ENCODE measurements at regions not wholly inside any gene's neighbourhood (a gene's known extent, or its start where the extent isn't known, plus 50 kb on each side); places are given as distances from the start of the nearest gene placed in this dataset.

DNA sequence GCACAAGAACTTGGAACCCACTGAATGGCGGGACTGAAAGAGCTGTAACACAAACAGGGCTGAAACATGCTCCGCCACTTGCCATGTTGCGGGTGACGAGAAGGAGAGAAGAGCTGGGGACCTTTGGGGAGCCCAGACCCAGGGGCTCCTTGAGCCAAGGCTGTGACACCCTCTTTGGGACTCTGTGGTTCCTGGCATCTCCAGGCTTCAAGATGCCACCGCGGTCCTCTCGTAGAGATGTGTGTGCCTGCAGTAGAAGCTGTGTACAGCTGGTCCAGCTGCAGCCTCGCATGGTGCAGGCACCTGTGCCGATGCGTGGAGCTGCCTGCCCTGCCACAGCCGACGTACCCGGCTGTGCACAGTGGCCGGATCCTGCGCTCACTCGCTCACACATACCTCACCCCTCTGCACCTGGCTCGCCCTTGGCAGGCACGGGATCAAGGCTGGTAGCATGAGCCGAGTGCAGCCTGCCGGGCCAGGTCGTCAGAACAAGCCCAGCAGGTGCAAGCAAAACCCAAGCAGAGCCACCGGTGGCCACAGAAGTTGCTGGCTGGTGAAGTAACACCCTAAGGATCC, 1385.8 kb downstream of the PCDH9 start:
- FAIRE-seq (no peak), ATAC-seq (no peak; the same call in 2 of the 3 replicates), DNase-seq (ENCODE audit: low spot score) (no peak)
- no peaks in the 10 kb centered on the region for H3K27me3 ChIP-seq (ENCODE audit: control insufficient read depth in 1 of 2, insufficient read depth in 2 of 2, low read length in 2 of 2)
- no TSS peak for BruUV-seq (replicated peaks)
- H3K4me1 ChIP-seq (ENCODE audit: insufficient read depth, low read length), result no peaks in the 10 kb centered on the region
- H3K9me3 ChIP-seq (ENCODE audit: low read length), result no peaks in the 10 kb centered on the region
- H3K4me3 ChIP-seq (replicated peaks in 1 of 3; ENCODE audit: insufficient read depth in 1 of 3, low read depth in 2 of 3, low read length in 3 of 3), result no peak overlapping the region
- no peaks in the 10 kb centered on the region for H4K20me1 ChIP-seq (ENCODE audit: insufficient read depth, low read length)
- no peaks in the 10 kb centered on the region for H3K79me2 ChIP-seq (ENCODE audit: insufficient read depth, low read length)
- H3K27ac ChIP-seq (ENCODE audit: extremely low read length, insufficient read depth, low read length), result no peak overlapping the region
- H2AFZ ChIP-seq (ENCODE audit: low read length), result no peak overlapping the region
- ChIA-PET CTCF (ENCODE audit: low intra/inter-chr PET ratio, low total read pairs) (no interaction called here), POLR2A (no interaction called here)
- no peak overlapping the region for H3K4me2 ChIP-seq (ENCODE audit: low read depth, low read length)
- in situ Hi-C loops (cut with HindIII; ENCODE audit: extremely low pct_ligation_motif_present, low pct_unique_long_range_greater_than_20kb), result no loop called here
- no peak overlapping the region for H3K9ac ChIP-seq (ENCODE audit: insufficient read depth, low read depth, low read length)
- no peaks in the 10 kb centered on the region for H3K36me3 ChIP-seq (replicated peaks in 1 of 2; ENCODE audit: control insufficient read depth in 1 of 2, insufficient read depth in 2 of 2, low read length in 2 of 2)
- TF ChIP-seq SCMH1 (CRISPR knock-in tag; IDR thresholded peaks at IDR 0.05; ENCODE audit: borderline replicate concordance), result no peak
- TF ChIP-seq YEATS2 (CRISPR knock-in tag; IDR thresholded peaks at IDR 0.05; ENCODE audit: borderline replicate concordance), result no peak
- TF ChIP-seq ZNF446 (CRISPR knock-in tag; IDR thresholded peaks at IDR 0.05), result no peak
- no peak for TF ChIP-seq ZNF17 (CRISPR knock-in tag; IDR thresholded peaks at IDR 0.05)
- no peak for TF ChIP-seq PCBP2 (optimal IDR thresholded peaks at IDR 0.05; ENCODE audit: low read depth, low read length, poor library complexity, severe bottlenecking)
- TF ChIP-seq ONECUT2 (CRISPR knock-in tag; IDR thresholded peaks at IDR 0.05), result no peak
- no peak for TF ChIP-seq ZNF468 (CRISPR knock-in tag; IDR thresholded peaks at IDR 0.05)
- no peak for TF ChIP-seq SIX4 (CRISPR knock-in tag; IDR thresholded peaks at IDR 0.05)
- TF ChIP-seq ZNF878 (CRISPR knock-in tag; IDR thresholded peaks at IDR 0.05), result no peak
- TF ChIP-seq PHF8 (CRISPR knock-in tag; IDR thresholded peaks at IDR 0.05), result no peak
- TF ChIP-seq ARID2 (CRISPR knock-in tag; IDR thresholded peaks at IDR 0.05; ENCODE audit: borderline replicate concordance), result no peak
- TF ChIP-seq LCORL (IDR thresholded peaks at IDR 0.05), result no peak
- no peak for TF ChIP-seq LCORL (CRISPR knock-in tag; IDR thresholded peaks at IDR 0.05)
- TF ChIP-seq, protein P1, sequence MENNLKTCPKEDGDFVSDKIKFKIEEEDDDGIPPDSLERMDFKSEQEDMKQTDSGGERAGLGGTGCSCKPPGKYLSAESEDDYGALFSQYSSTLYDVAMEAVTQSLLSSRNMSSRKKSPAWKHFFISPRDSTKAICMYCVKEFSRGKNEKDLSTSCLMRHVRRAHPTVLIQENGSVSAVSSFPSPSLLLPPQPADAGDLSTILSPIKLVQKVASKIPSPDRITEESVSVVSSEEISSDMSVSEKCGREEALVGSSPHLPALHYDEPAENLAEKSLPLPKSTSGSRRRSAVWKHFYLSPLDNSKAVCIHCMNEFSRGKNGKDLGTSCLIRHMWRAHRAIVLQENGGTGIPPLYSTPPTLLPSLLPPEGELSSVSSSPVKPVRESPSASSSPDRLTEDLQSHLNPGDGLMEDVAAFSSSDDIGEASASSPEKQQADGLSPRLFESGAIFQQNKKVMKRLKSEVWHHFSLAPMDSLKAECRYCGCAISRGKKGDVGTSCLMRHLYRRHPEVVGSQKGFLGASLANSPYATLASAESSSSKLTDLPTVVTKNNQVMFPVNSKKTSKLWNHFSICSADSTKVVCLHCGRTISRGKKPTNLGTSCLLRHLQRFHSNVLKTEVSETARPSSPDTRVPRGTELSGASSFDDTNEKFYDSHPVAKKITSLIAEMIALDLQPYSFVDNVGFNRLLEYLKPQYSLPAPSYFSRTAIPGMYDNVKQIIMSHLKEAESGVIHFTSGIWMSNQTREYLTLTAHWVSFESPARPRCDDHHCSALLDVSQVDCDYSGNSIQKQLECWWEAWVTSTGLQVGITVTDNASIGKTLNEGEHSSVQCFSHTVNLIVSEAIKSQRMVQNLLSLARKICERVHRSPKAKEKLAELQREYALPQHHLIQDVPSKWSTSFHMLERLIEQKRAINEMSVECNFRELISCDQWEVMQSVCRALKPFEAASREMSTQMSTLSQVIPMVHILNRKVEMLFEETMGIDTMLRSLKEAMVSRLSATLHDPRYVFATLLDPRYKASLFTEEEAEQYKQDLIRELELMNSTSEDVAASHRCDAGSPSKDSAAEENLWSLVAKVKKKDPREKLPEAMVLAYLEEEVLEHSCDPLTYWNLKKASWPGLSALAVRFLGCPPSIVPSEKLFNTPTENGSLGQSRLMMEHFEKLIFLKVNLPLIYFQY (CRISPR knock-in tag; IDR thresholded peaks at IDR 0.05; ENCODE audit: borderline replicate concordance), result no peak
- no peak for TF ChIP-seq ZKSCAN1 (IDR thresholded peaks at IDR 0.05; ENCODE audit: low read length)
- TF ChIP-seq, protein P2, sequence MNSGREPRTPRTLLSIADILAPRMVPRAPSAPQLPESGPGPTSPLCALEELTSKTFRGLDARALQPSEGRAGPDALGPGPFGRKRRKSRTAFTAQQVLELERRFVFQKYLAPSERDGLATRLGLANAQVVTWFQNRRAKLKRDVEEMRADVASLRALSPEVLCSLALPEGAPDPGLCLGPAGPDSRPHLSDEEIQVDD (CRISPR knock-in tag; IDR thresholded peaks at IDR 0.05; ENCODE audit: borderline replicate concordance), result no peak
- no peak for TF ChIP-seq ZNF253 (CRISPR knock-in tag; IDR thresholded peaks at IDR 0.05; ENCODE audit: borderline replicate concordance)
- TF ChIP-seq, protein P3, sequence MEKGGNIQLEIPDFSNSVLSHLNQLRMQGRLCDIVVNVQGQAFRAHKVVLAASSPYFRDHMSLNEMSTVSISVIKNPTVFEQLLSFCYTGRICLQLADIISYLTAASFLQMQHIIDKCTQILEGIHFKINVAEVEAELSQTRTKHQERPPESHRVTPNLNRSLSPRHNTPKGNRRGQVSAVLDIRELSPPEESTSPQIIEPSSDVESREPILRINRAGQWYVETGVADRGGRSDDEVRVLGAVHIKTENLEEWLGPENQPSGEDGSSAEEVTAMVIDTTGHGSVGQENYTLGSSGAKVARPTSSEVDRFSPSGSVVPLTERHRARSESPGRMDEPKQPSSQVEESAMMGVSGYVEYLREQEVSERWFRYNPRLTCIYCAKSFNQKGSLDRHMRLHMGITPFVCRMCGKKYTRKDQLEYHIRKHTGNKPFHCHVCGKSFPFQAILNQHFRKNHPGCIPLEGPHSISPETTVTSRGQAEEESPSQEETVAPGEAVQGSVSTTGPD (CRISPR knock-in tag; IDR thresholded peaks at IDR 0.05), result no peak
- no peak for TF ChIP-seq ISL2 (CRISPR knock-in tag; IDR thresholded peaks at IDR 0.05)
- TF ChIP-seq ZNF333 (CRISPR knock-in tag; IDR thresholded peaks at IDR 0.05; ENCODE audit: borderline replicate concordance), result no peak
- TF ChIP-seq MXD4 (CRISPR knock-in tag; IDR thresholded peaks at IDR 0.05), result no peak
- intact Hi-C loops (cut with micrococcal nuclease; ENCODE audit: unreplicated experiment), result no loop called here
- 0% methylated on average over 3 of the region's 22 CpGs for WGBS (ENCODE audit: low lambda C conversion rate)
